Neural cell (in vitro differentiated cells): ENCODE measurements at regions not wholly inside any gene's neighbourhood (a gene's known extent, or its start where the extent isn't known, plus 50 kb on each side); places are given as distances from the start of the nearest gene placed in this dataset.
"Not testable (repeated sequence)": the region's sequence is repeated elsewhere in the genome, so short reads cannot be mapped to it uniquely, and the experiment has no call there.

Experiments used
- H2AFZ ChIP-seq: fragments of 200-600, 300-800 bp; sonication (generic), shearing (Covaris generic); 2 replicates; pipeline ENCODE4 v1.6.0; 2014; ENCODE audit warnings: low read depth, mild to moderate bottlenecking, antibody characterized with exemption, low read length, moderate library complexity
- H3F3A ChIP-seq: fragments of 200-600 bp; shearing (Covaris generic); 2 replicates; pipeline ENCODE4 v1.6.1; 2016; ENCODE audit warnings: mild to moderate bottlenecking, moderate library complexity, mixed read lengths, antibody characterized with exemption, low read length; ENCODE audit not compliant: insufficient read depth, poor library complexity, severe bottlenecking
- H3K27ac ChIP-seq: fragments of 200-600, 300-800 bp; sonication (generic), shearing (Covaris generic); 2 replicates; pipeline ENCODE4 v1.5.1; 2014; ENCODE audit warnings: mild to moderate bottlenecking, low read length, moderate library complexity
- H3K27me3 ChIP-seq: fragments of 300-800, 200-600 bp; sonication (generic), shearing (Covaris generic); 2 replicates; pipeline ENCODE4 v1.6.0; 2014; ENCODE audit warnings: mild to moderate bottlenecking, low read depth, low read length, moderate library complexity; ENCODE audit not compliant: insufficient read depth
- H3K36me3 ChIP-seq: fragments of 300-800, 200-600 bp; sonication (generic), shearing (Covaris generic); 2 replicates; pipeline ENCODE4 v1.5.1; 2014; ENCODE audit warnings: mild to moderate bottlenecking, antibody characterized with exemption, low read length, moderate library complexity; ENCODE audit not compliant: insufficient read depth
- H3K4me2 ChIP-seq: fragments of 300-800, 200-600 bp; sonication (generic), shearing (Covaris generic); 2 replicates; pipeline ENCODE4 v1.6.0; 2014; ENCODE audit warnings: mild to moderate bottlenecking, low read length
- H3K4me3 ChIP-seq: fragments of 300-800, 200-600 bp; sonication (generic), shearing (Covaris generic); 2 replicates; pipeline ENCODE4 v1.5.1; 2014; ENCODE audit warnings: mild to moderate bottlenecking, low read length, moderate library complexity
- H3K79me2 ChIP-seq: fragments of 200-600 bp; shearing (Covaris generic); replicated peaks from 2 replicates; pipeline ENCODE4 v1.6.0; 2014; ENCODE audit warnings: mild to moderate bottlenecking, low read length, moderate library complexity; ENCODE audit not compliant: insufficient read depth
- H3K9ac ChIP-seq: fragments of 300-800, 200-600 bp; sonication (generic), shearing (Covaris generic); 2 replicates; pipeline ENCODE4 v1.6.1; 2016; ENCODE audit warnings: mild to moderate bottlenecking, low read length, mixed read lengths
- H3K9me2 ChIP-seq: fragments of 200-600 bp; shearing (Covaris generic); 2 replicates; pipeline ENCODE4 v1.6.1; 2016; ENCODE audit warnings: mild to moderate bottlenecking, low read length, mixed read lengths; ENCODE audit not compliant: insufficient read depth
- H3K9me3 ChIP-seq: fragments of 200-600, 300-800 bp; sonication (generic), shearing (Covaris generic); 2 replicates; pipeline ENCODE4 v1.6.1; 2016; ENCODE audit warnings: mild to moderate bottlenecking, mixed run types, low read length, moderate library complexity, mixed read lengths
- H4K20me1 ChIP-seq: fragments of 200-600 bp; shearing (Covaris generic); 2 replicates; pipeline ENCODE4 v1.6.1; 2016; ENCODE audit warnings: mild to moderate bottlenecking, mixed run types; ENCODE audit not compliant: insufficient read depth

DNA sequence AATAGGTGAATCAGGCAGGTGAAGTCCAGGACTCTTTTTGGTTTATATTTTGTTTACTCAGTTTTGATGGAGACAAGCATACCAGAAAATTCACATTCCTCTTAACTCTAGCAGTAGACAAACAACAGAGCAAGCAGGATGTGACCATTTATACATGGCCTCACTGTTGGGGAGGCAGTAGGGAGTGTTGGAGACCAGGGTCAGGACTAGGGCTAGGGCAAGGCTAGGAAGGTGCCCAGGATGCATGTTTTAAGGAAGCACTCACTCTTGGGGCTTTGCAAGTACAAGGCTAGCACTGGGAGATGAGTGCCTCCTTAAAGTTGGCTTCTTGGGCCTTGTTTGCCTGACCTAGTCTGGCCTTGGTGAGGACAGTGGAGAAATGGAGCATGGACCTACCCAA, 84.5 kb upstream of the PLGLB2 start:
- H3K9me3 ChIP-seq, H2AFZ ChIP-seq, H3K9ac ChIP-seq, H3K27me3 ChIP-seq, H3K4me2 ChIP-seq, H3K9me2 ChIP-seq, H3K27ac ChIP-seq, H3F3A ChIP-seq, H3K36me3 ChIP-seq, H3K79me2 ChIP-seq, H3K4me3 ChIP-seq, H4K20me1 ChIP-seq: not testable (repeated sequence)

DNA sequence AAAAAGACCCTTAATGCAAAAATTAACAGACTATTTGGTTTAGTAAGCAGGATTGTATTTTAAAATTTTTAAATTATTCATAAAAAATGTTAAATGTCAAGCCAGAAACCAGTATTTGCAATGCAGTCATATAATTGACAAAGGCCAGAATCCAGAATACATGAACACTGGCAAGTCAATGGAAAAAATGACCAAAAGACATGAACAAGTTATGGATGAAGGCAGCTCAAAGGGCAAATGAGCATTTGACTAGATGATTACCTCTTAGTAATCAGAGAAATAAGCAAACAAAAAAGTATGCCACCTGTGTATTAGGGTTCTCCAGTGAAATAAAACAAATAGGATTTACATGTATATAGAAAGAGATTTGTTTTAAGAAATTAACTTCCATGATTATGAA, 80.9 kb upstream of the PLGLB2 start:
- not testable (repeated sequence) for H3K4me2 ChIP-seq, H4K20me1 ChIP-seq, H3K27ac ChIP-seq, H3K79me2 ChIP-seq, H3K9me2 ChIP-seq, H3F3A ChIP-seq, H3K9me3 ChIP-seq, H3K27me3 ChIP-seq, H3K9ac ChIP-seq, H3K4me3 ChIP-seq, H3K36me3 ChIP-seq, H2AFZ ChIP-seq

DNA sequence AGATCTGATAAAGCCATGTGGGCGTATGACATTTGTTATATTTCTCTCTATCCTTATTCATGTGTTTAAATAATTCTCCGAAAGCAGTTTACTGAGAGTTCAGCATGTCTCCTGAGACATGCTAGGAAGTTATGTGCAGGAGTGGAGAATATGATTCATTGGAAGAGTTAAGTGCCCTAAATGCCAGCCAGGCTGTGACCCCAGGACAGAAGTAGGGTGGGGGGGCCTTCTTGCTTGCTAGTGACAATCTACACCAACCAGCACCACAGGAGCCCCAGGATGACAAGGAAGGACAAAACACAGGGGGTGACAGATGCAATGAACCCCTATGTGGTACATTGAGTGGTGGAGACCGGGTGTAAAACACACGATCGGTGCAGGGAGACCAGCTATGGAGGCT, 79.5 kb upstream of the PLGLB2 start:
- H3K4me2 ChIP-seq, H3K4me3 ChIP-seq, H2AFZ ChIP-seq, H3K79me2 ChIP-seq, H3K36me3 ChIP-seq, H3K9ac ChIP-seq, H3K9me3 ChIP-seq, H3K27me3 ChIP-seq, H3F3A ChIP-seq, H3K27ac ChIP-seq, H4K20me1 ChIP-seq, H3K9me2 ChIP-seq: not testable (repeated sequence)

DNA sequence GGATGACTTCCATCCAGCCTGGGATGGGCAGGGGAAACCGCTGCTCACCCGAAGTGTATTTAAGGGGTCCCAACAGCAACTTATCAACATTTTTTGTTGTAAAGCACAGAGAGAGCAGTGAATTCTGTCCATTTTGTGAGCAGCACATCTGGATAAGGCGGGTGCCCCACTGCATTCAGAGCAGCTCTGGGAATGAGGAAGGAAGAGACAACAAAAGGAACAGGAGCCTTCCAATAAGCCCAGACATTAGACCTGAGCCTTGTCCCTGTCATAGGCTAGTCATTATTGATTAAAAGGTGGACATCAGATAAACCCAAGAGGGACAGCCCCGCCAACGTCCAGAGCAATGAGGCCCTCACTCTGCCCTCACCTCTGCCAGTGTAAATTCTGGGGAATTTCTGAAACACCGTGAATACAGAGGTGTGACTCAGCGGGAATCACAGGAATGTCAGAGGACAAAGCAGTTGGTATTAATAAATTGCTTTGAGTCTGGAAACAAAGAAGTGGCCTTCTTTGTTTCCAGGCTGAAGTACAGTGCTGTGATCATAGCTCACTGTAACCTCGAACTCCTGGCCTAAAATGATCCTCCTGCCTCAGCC, 78.2 kb upstream of the PLGLB2 start:
- H3K9ac ChIP-seq, H2AFZ ChIP-seq, H3F3A ChIP-seq, H4K20me1 ChIP-seq, H3K27ac ChIP-seq, H3K36me3 ChIP-seq, H3K9me2 ChIP-seq, H3K27me3 ChIP-seq, H3K79me2 ChIP-seq, H3K9me3 ChIP-seq, H3K4me2 ChIP-seq, H3K4me3 ChIP-seq: not testable (repeated sequence)

DNA sequence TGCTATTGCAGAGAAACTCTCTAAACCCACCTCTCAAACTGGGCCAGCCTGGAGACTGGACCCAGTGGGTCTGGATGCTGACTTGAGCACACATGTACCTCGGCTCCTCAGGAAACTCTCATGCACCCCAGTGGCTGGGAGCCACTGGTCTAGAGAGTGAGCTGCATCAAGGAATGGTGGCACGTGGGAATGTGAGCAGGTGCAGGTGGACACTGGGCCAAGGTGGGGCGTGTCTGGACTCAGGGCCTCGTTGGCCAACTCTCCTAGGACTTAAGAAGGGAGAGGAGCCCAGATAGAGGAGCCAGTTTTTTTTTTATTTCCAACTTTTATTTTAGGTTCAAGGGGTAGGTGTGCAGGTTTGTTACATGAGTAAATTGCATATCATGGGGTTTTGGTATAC, 75.5 kb upstream of the PLGLB2 start:
- not testable (repeated sequence) for H3K4me2 ChIP-seq, H3K9me3 ChIP-seq, H4K20me1 ChIP-seq, H3K9ac ChIP-seq, H3K79me2 ChIP-seq, H3K27me3 ChIP-seq, H3K27ac ChIP-seq, H3F3A ChIP-seq, H3K4me3 ChIP-seq, H2AFZ ChIP-seq, H3K9me2 ChIP-seq, H3K36me3 ChIP-seq

DNA sequence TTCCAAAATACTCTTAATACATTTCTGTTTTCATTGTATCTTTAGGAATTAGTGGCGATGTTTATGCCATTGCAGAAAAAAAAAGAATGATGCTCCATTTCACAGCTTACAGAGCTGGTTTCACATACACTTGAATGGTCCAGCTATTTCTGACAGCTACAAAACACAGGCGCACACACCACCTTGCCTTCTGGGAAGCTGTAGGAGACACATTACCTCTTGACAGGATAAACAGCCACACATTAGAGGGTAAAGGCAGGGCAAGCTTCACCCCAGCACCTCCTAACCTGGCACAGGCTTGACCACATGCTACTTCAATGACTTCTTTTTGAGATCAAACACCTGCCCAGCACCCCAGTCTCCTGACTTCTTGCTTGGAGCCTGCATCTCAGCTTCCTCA, 73.2 kb upstream of the PLGLB2 start:
- not testable (repeated sequence) for H3K4me2 ChIP-seq, H3K9ac ChIP-seq, H3K27ac ChIP-seq, H3K27me3 ChIP-seq, H3F3A ChIP-seq, H3K36me3 ChIP-seq, H4K20me1 ChIP-seq, H2AFZ ChIP-seq, H3K79me2 ChIP-seq, H3K9me3 ChIP-seq, H3K9me2 ChIP-seq, H3K4me3 ChIP-seq

DNA sequence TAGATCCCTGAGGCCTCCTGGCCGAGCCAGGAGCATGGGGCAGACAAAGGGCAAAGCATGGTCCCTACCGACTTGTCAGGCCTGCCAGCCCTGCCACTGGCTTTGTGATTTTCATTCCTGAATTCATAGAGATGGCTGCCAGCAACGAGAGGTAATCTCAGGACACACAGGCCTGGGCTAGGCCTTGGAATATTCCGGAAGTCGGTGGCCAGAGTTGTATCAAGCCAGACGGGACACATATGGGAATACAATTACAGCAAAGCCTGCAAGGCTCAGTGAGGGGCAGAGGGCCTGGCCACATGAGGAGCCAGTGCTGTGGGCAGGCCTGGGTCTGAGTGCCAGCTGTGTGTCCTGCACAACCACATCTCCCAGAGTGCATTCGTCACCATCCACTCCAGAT, 72.4 kb upstream of the PLGLB2 start:
- H3F3A ChIP-seq, H3K4me3 ChIP-seq, H3K4me2 ChIP-seq, H3K79me2 ChIP-seq, H3K27ac ChIP-seq, H3K9me3 ChIP-seq, H4K20me1 ChIP-seq, H3K9me2 ChIP-seq, H3K9ac ChIP-seq, H3K27me3 ChIP-seq, H2AFZ ChIP-seq, H3K36me3 ChIP-seq: not testable (repeated sequence)

DNA sequence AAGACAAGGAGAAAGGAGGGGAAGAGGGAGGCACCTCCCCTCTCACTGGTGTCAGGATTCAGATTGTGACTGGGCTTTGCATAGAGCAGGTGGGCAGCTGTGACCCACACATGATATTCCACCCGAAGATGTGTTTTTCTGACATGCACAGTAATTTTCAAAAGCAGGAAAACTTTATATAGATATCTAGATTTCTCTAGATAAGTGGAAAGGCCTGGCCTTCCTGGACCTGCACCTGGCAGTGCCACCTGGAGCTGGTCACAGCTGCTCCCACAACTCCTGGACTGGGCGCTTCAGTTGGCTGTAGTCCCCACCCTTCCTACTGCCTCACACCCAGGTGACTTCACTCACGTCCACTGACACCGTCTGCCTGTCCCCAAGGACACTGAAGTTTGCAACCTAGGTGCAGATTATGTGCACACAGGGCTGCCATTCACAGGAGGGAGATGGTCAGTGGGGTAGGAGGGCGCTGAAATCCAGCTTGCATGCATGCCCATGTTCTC, 70.4 kb upstream of the PLGLB2 start:
- H3K4me3 ChIP-seq, H3K27ac ChIP-seq, H3K9me3 ChIP-seq, H3K79me2 ChIP-seq, H3K9me2 ChIP-seq, H3F3A ChIP-seq, H3K9ac ChIP-seq, H3K27me3 ChIP-seq, H3K4me2 ChIP-seq, H2AFZ ChIP-seq, H3K36me3 ChIP-seq, H4K20me1 ChIP-seq: not testable (repeated sequence)
